Sigmoid colon (tissue), 3 donors: ENCODE measurements at regions not wholly inside any gene's neighbourhood (a gene's known extent, or its start where the extent isn't known, plus 50 kb on each side); places are given as distances from the start of the nearest gene placed in this dataset.

Experiments used
- POLR2A ChIP-seq, 2 donors: fragments of 450-650 bp; IDR thresholded peaks; one replicate each; pipeline ENCODE4 v1.6.1; 2016; ENCODE audit warnings: antibody characterized with exemption in 2 of 2, mild to moderate bottlenecking in 2 of 2, moderate library complexity in 2 of 2
- TF ChIP-seq, protein P1 (sequence below), 4 experiments: fragments of 450-650 bp in 3 of 4; fragments of 200-600 bp in 1 of 4; IDR thresholded peaks; one replicate each; pipeline ENCODE4 v1.5.1; 2016 to 2019; ENCODE audit warnings: antibody characterized with exemption in 4 of 4, mild to moderate bottlenecking in 3 of 4, moderate library complexity in 2 of 4

DNA sequence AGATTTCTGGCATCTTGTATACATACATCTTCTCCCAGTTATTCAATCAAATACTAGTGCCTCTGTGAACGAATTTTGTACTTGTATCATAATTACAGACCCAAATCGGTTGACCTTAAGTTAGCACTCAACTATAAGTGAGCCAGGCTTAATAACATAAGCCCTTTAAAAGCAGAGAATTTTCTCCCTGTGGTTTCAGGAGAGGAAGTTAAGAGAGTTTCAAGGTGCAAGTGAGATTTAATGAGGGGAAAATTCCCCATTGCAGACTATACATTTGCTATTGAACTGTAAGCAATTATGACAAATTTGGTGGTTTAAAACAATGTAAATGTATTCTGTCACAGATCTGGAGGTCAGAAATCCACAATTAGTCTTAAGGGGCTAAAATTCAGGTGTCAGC, 261.9 kb upstream of the NREP start:
- TF ChIP-seq, protein P1, sequence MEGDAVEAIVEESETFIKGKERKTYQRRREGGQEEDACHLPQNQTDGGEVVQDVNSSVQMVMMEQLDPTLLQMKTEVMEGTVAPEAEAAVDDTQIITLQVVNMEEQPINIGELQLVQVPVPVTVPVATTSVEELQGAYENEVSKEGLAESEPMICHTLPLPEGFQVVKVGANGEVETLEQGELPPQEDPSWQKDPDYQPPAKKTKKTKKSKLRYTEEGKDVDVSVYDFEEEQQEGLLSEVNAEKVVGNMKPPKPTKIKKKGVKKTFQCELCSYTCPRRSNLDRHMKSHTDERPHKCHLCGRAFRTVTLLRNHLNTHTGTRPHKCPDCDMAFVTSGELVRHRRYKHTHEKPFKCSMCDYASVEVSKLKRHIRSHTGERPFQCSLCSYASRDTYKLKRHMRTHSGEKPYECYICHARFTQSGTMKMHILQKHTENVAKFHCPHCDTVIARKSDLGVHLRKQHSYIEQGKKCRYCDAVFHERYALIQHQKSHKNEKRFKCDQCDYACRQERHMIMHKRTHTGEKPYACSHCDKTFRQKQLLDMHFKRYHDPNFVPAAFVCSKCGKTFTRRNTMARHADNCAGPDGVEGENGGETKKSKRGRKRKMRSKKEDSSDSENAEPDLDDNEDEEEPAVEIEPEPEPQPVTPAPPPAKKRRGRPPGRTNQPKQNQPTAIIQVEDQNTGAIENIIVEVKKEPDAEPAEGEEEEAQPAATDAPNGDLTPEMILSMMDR (IDR thresholded peaks at IDR 0.05), result no peak
- no peak for TF ChIP-seq POLR2A (IDR thresholded peaks at IDR 0.05)
